Naive thymus-derived CD4-positive, alpha-beta T cell (primary cell): ENCODE measurements at regions not wholly inside any gene's neighbourhood (a gene's known extent, or its start where the extent isn't known, plus 50 kb on each side); places are given as distances from the start of the nearest gene placed in this dataset.
"Not testable (repeated sequence)": the region's sequence is repeated elsewhere in the genome, so short reads cannot be mapped to it uniquely, and the experiment has no call there.

Source experiments
- ATAC-seq: fragments of 150-1000 bp; cut with Tn5 transposase; 2 replicates; pipeline ENCODE4 v1.10.0; 2021; ENCODE audit warnings: mild to moderate bottlenecking, moderate library complexity
- CTCF ChIA-PET: fragments of 350-600 bp; sonication (Branson Sonifier 250); formaldehyde crosslinking; loops from one replicate; lab custom pipeline; 2021; ENCODE audit warnings: antibody characterized with exemption; lab: Charles Lee
- POLR2A ChIA-PET: fragments of 350-600 bp; sonication (Branson Sonifier 250); formaldehyde crosslinking; loops from one replicate; lab custom pipeline; 2021; ENCODE audit warnings: antibody characterized with exemption, inconsistent platforms; lab: Charles Lee
- DNase-seq, 9 donors: peaks; one replicate each; pipeline versions ENCODE4 v3.0.0 to v3.0.0-alpha.2; 2020 to 2022; ENCODE audit warnings: mixed read lengths in 1 of 9
- H3K27ac ChIP-seq: one replicate; pipeline ENCODE4 v1.7.0; 2013; ENCODE audit warnings: mild to moderate bottlenecking, low read depth, low read length, moderate library complexity
- H3K27me3 ChIP-seq, 2 donors: one replicate each; pipeline ENCODE4 v1.7.0; 2013; ENCODE audit warnings: low read length in 2 of 2, mild to moderate bottlenecking in 2 of 2, moderate library complexity in 2 of 2; ENCODE audit not compliant: control insufficient read depth in 2 of 2, insufficient read depth in 2 of 2
- H3K36me3 ChIP-seq, 3 experiments: 1 replicate in 2 of 3; 2 replicates in 1 of 3; pipeline ENCODE4 v1.7.0; 2013; ENCODE audit warnings: low read length in 3 of 3, mild to moderate bottlenecking in 3 of 3, moderate library complexity in 1 of 3; ENCODE audit not compliant: insufficient read depth in 3 of 3, control insufficient read depth in 2 of 3
- H3K4me1 ChIP-seq, 2 donors: one replicate each; pipeline ENCODE4 v1.7.0; 2013; ENCODE audit warnings: low read length in 2 of 2, mild to moderate bottlenecking in 2 of 2, moderate library complexity in 1 of 2; ENCODE audit not compliant: control insufficient read depth in 2 of 2, insufficient read depth in 2 of 2
- H3K4me3 ChIP-seq: 2 replicates; pipeline ENCODE4 v1.7.0; 2013; ENCODE audit warnings: mild to moderate bottlenecking, low read length
- H3K9me3 ChIP-seq, 3 experiments: 1 replicate in 2 of 3; 2 replicates in 1 of 3; pipeline ENCODE4 v1.7.0; 2013; ENCODE audit warnings: low read length in 3 of 3; ENCODE audit not compliant: control insufficient read depth in 2 of 3
- H3K27ac Mint-ChIP-seq, 9 donors: one replicate each; pipeline ENCODE4 v1.8.0; 2020 to 2022; ENCODE audit warnings: mixed read lengths in 9 of 9, mild to moderate bottlenecking in 8 of 9, moderate library complexity in 5 of 9, inconsistent platforms in 2 of 9
- H3K27me3 Mint-ChIP-seq, 5 donors: one replicate each; pipeline ENCODE4 v1.8.0; 2021 to 2022; ENCODE audit warnings: mixed read lengths in 5 of 5, mild to moderate bottlenecking in 1 of 5
- H3K36me3 Mint-ChIP-seq, 5 donors: one replicate each; pipeline ENCODE4 v1.8.0; 2020 to 2022; ENCODE audit warnings: mixed read lengths in 5 of 5, mild to moderate bottlenecking in 3 of 5, inconsistent platforms in 1 of 5
- H3K4me1 Mint-ChIP-seq, 7 donors: one replicate each; pipeline ENCODE4 v1.8.0; 2020 to 2022; ENCODE audit warnings: mixed read lengths in 7 of 7, mild to moderate bottlenecking in 3 of 7, inconsistent platforms in 1 of 7
- H3K4me3 Mint-ChIP-seq, 10 donors: one replicate each; pipeline ENCODE4 v1.8.0; 2020 to 2022; ENCODE audit warnings: mild to moderate bottlenecking in 10 of 10, mixed read lengths in 10 of 10, moderate library complexity in 6 of 10, inconsistent platforms in 2 of 10
- H3K9me3 Mint-ChIP-seq, 11 donors: one replicate each; pipeline ENCODE4 v1.8.0; 2020 to 2022; ENCODE audit warnings: mixed read lengths in 11 of 11, mild to moderate bottlenecking in 4 of 11, inconsistent platforms in 1 of 11, moderate library complexity in 1 of 11
- intact Hi-C, 2 donors: fragments of 100-400 bp; cut with micrococcal nuclease; formaldehyde crosslinking; loops; one replicate each; pipeline ENCODE4 v1.15.1; 2023

GRCh38 chr11:25244126-25244525 lies 747.3 kb downstream of the LUZP2 start:
- peaks cover 0 to 32% (median 11%) of the 10 kb centered on the region in 11 donors for H3K9me3 Mint-ChIP-seq
- ChIA-PET POLR2A (no interaction called here), CTCF (no interaction called here)
- no peak for DNase-seq
- Histone ChIP-seq H3K27me3 (no peaks in the 10 kb centered on the region), H3K36me3 (no peaks in the 10 kb centered on the region), H3K9me3 (no peaks in the 10 kb centered on the region), H3K4me3 (no peak overlapping the region), H3K27ac (no peak overlapping the region), H3K4me1 (no peaks in the 10 kb centered on the region)
- H3K4me1 Mint-ChIP-seq: no peaks in the 10 kb centered on the region
- peaks cover 0 to 3% (median 0%) of the 10 kb centered on the region in 5 donors for H3K36me3 Mint-ChIP-seq
- H3K4me3 Mint-ChIP-seq: no peak overlapping the region
- H3K27ac Mint-ChIP-seq: no peak overlapping the region
- ATAC-seq: no peak
- no peaks in the 10 kb centered on the region for H3K27me3 Mint-ChIP-seq
- intact Hi-C loops: no loop called here

GRCh38 chr11:25247336-25247735 lies 750.5 kb downstream of the LUZP2 start:
- DNase-seq (no peak), ATAC-seq (no peak)
- H3K36me3 Mint-ChIP-seq: peaks cover 0 to 3% (median 0%) of the 10 kb centered on the region in 5 donors
- Histone ChIP-seq H3K27ac (no peak overlapping the region), H3K36me3 (no peaks in the 10 kb centered on the region), H3K4me1 (no peaks in the 10 kb centered on the region), H3K9me3 (no peaks in the 10 kb centered on the region), H3K27me3 (no peaks in the 10 kb centered on the region), H3K4me3 (no peak overlapping the region)
- H3K27me3 Mint-ChIP-seq: no peaks in the 10 kb centered on the region
- CTCF ChIA-PET: no interaction called here
- H3K4me1 Mint-ChIP-seq: no peaks in the 10 kb centered on the region
- peaks cover 0 to 19% (median 9%) of the 10 kb centered on the region in 11 donors for H3K9me3 Mint-ChIP-seq
- POLR2A ChIA-PET: no interaction called here
- intact Hi-C loops: no loop called here
- no peak overlapping the region for H3K4me3 Mint-ChIP-seq
- no peak overlapping the region for H3K27ac Mint-ChIP-seq

GRCh38 chr11:25252854-25253253 lies 756.0 kb downstream of the LUZP2 start:
- intact Hi-C loops: no loop called here

GRCh38 chr11:25263861-25264260 lies 767.0 kb downstream of the LUZP2 start:
- CTCF ChIA-PET, H3K27ac ChIP-seq, intact Hi-C loops, H3K27ac Mint-ChIP-seq, H3K4me3 ChIP-seq, H3K27me3 ChIP-seq, DNase-seq, H3K4me1 ChIP-seq, H3K4me1 Mint-ChIP-seq, H3K27me3 Mint-ChIP-seq, POLR2A ChIA-PET, H3K9me3 ChIP-seq, H3K4me3 Mint-ChIP-seq, H3K36me3 Mint-ChIP-seq, ATAC-seq, H3K36me3 ChIP-seq: not testable (repeated sequence)
- H3K9me3 Mint-ChIP-seq: peaks cover 2 to 29% (median 14%) of the 10 kb centered on the region in 11 donors

More at GRCh38 chr11:25252854-25253253, 756.0 kb downstream of the LUZP2 start:
- Histone ChIP-seq H3K36me3 (no peaks in the 10 kb centered on the region), H3K27ac (no peak overlapping the region), H3K4me3 (no peak overlapping the region), H3K4me1 (no peaks in the 10 kb centered on the region), H3K27me3 (no peaks in the 10 kb centered on the region), H3K9me3 (no peaks in the 10 kb centered on the region)
- ChIA-PET CTCF (no interaction called here), POLR2A (no interaction called here)
- Mint-ChIP-seq H3K4me1 (no peaks in the 10 kb centered on the region), H3K9me3 (peaks cover 0 to 15% (median 3%) of the 10 kb centered on the region in 11 donors), H3K4me3 (no peak overlapping the region), H3K27ac (no peak overlapping the region), H3K36me3 (no peaks in the 10 kb centered on the region), H3K27me3 (no peaks in the 10 kb centered on the region)
- DNase-seq (no peak), ATAC-seq (no peak)

- Histone ChIP-seq H3K36me3 (no peaks in the 10 kb centered on the region), H3K4me3 (no peak overlapping the region), H3K9me3 (no peaks in the 10 kb centered on the region), H3K4me1 (no peaks in the 10 kb centered on the region), H3K27me3 (no peaks in the 10 kb centered on the region), H3K27ac (no peak overlapping the region)
- Mint-ChIP-seq H3K27ac (no peak overlapping the region), H3K27me3 (no peaks in the 10 kb centered on the region), H3K4me3 (no peak overlapping the region), H3K9me3 (peaks cover 0 to 25% (median 4%) of the 10 kb centered on the region in 11 donors), H3K4me1 (no peaks in the 10 kb centered on the region), H3K36me3 (no peaks in the 10 kb centered on the region)
- CTCF ChIA-PET: no interaction called here
- intact Hi-C loops: loop anchor here in 1 of 2 donors (10.0 kb wide), 1 partner anchor 56 kb away; no protein-coding TSS in a partner anchor
- DNase-seq (no peak), ATAC-seq (no peak)
- POLR2A ChIA-PET: no interaction called here
These were observed 774.4 kb downstream of the LUZP2 start for GRCh38 chr11:25271301-25271700.

GRCh38 chr11:25272214-25272613 lies 775.4 kb downstream of the LUZP2 start:
- H3K36me3 ChIP-seq: no peaks in the 10 kb centered on the region
- intact Hi-C loops: loop anchor here in 1 of 2 donors (10.0 kb wide), 1 partner anchor 57 kb away; no protein-coding TSS in a partner anchor

GRCh38 chr11:25280821-25281220 lies 784.0 kb downstream of the LUZP2 start:
- H3K36me3 ChIP-seq, H3K27me3 Mint-ChIP-seq, H3K9me3 ChIP-seq, H3K4me3 Mint-ChIP-seq, POLR2A ChIA-PET, H3K4me1 ChIP-seq, CTCF ChIA-PET, DNase-seq, H3K27me3 ChIP-seq, H3K36me3 Mint-ChIP-seq, H3K4me3 ChIP-seq, H3K27ac ChIP-seq, H3K4me1 Mint-ChIP-seq, H3K27ac Mint-ChIP-seq, ATAC-seq, intact Hi-C loops: not testable (repeated sequence)
- peaks cover 3 to 36% (median 19%) of the 10 kb centered on the region in 11 donors for H3K9me3 Mint-ChIP-seq

More at GRCh38 chr11:25272214-25272613, 775.4 kb downstream of the LUZP2 start:
- CTCF ChIA-PET: no interaction called here
- Histone ChIP-seq H3K4me3 (no peak overlapping the region), H3K27ac (no peak overlapping the region), H3K9me3 (no peaks in the 10 kb centered on the region), H3K27me3 (no peaks in the 10 kb centered on the region), H3K4me1 (no peaks in the 10 kb centered on the region)
- no peak for ATAC-seq
- Mint-ChIP-seq H3K4me1 (no peaks in the 10 kb centered on the region), H3K27me3 (no peaks in the 10 kb centered on the region), H3K36me3 (no peaks in the 10 kb centered on the region), H3K4me3 (no peak overlapping the region), H3K27ac (no peak overlapping the region), H3K9me3 (peaks cover 0 to 21% (median 2%) of the 10 kb centered on the region in 11 donors)
- DNase-seq: no peak
- POLR2A ChIA-PET: no interaction called here
